T-helper 1 cell treated with Interleukin-12 subunit alpha and Interleukin-12 subunit beta and Interleukin-4 antibody, amounts not matched to agents 30 μg/mL and 1 μg/mL, for 36 hours (primary cell): ENCODE measurements at regions not wholly inside any gene's neighbourhood (a gene's known extent, or its start where the extent isn't known, plus 50 kb on each side); places are given as distances from the start of the nearest gene placed in this dataset.
"Not testable (repeated sequence)": the region's sequence is repeated elsewhere in the genome, so short reads cannot be mapped to it uniquely, and the experiment has no call there.

Source experiments
- H3K27ac Mint-ChIP-seq: one replicate; pipeline ENCODE4 v1.8.0; 2021; ENCODE audit warnings: mild to moderate bottlenecking, mixed read lengths
- H3K27me3 Mint-ChIP-seq: one replicate; pipeline ENCODE4 v1.8.0; 2021; ENCODE audit warnings: low read depth, mixed read lengths
- H3K36me3 Mint-ChIP-seq: one replicate; pipeline ENCODE4 v1.8.0; 2021; ENCODE audit warnings: low read depth, mixed read lengths
- H3K4me1 Mint-ChIP-seq: one replicate; pipeline ENCODE4 v1.8.0; 2021; ENCODE audit warnings: low read depth, mixed read lengths
- H3K4me3 Mint-ChIP-seq: one replicate; pipeline ENCODE4 v1.8.0; 2021; ENCODE audit warnings: mild to moderate bottlenecking, moderate library complexity, mixed read lengths
- H3K9me3 Mint-ChIP-seq: one replicate; pipeline ENCODE4 v1.8.0; 2021; ENCODE audit warnings: mixed read lengths

DNA sequence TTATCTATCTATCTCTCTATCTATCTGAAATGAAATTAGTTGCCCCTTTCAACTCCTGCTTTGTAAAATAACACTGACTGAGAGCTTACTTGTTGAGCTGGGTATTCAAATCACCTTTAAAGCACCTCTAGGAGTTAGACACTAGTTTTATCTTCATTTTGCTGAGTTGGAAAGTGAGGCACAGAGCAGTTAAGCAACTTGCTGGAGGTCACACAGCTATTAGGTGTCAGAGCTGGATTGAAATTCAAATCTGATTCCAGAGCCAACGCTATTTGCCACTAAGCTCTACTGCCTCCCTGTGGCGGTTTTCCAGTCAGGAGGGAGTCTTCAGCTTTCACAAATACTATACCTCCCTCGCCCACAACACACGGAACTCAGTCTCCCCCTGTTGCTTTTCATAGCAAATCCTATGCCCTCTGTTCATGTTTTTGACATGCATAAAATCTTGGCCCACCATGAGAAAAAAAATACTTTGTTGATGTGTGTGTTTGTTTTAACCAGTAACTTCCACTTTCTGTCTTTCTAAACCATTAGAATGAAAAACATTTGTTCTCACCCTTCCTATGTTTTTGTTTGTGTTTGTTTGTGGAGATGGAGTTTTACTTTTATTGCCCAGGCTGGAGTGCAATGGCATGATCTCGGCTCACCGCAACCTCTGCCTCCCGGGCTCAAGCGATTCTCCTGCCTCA lies 74.8 kb upstream of the SMURF2 start:
- H3K9me3 Mint-ChIP-seq = no peaks in the 10 kb centered on the region
- H3K4me3 Mint-ChIP-seq = no peak overlapping the region
- no peaks in the 10 kb centered on the region for H3K27me3 Mint-ChIP-seq
- H3K36me3 Mint-ChIP-seq = no peaks in the 10 kb centered on the region
- H3K4me1 Mint-ChIP-seq = peaks cover 10% of the 10 kb centered on the region
- H3K27ac Mint-ChIP-seq = no peak overlapping the region

DNA sequence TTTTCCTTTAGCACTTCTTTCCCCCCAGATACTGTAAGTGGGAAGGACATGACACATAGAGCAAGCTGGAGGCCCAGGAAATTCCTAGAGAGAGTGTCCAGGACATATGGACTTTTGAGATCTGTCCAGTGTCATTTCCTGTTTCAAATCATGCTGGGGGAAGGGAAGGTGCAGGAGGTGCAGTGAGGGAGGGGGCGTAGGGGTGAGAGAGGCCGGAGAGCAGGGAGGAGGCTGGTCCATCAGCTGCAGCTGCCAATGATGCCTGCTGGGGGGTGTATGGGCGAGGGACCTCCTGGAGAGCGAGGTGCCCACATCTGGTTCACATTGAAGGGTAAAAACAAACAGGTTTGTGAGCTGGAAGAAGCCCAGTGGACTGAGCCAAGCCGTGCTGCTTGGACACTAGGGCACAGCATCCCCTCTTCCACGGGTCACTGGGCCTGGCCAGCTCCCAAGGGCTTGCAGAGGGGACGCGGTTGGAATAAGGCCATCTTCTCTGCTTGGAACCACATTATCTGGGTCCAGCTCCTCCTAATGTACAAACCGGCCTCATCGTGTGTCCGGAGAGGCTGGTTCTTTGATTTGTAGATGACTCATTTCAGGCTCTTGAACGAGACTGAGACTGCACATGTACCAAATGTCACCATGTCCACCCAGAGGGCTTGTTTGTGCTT lies 70.4 kb upstream of the SMURF2 start:
- H3K4me3 Mint-ChIP-seq = no peak overlapping the region
- H3K27ac Mint-ChIP-seq = no peak overlapping the region
- H3K4me1 Mint-ChIP-seq = peaks cover 4% of the 10 kb centered on the region
- no peaks in the 10 kb centered on the region for H3K27me3 Mint-ChIP-seq
- no peaks in the 10 kb centered on the region for H3K36me3 Mint-ChIP-seq
- no peaks in the 10 kb centered on the region for H3K9me3 Mint-ChIP-seq

DNA sequence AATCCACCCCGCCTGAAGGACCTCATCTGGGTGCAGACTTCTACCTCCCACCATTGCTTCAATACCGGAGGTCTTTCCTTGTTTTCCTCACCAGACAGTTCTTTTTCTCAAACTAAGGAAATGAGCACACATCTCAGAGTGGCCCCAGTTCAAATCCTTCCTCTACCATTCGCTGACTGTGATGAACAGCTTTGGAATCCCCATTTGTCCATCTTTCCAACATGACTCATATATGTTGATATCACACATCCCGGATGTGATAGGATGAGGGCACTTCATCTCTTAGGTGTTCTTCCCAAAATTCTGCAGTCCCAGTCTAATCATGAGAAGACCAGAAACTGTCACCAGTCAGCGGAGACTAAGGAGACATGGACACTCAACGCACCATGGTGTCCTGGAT lies 67.9 kb upstream of the SMURF2 start:
- H3K9me3 Mint-ChIP-seq = not testable (repeated sequence)

DNA sequence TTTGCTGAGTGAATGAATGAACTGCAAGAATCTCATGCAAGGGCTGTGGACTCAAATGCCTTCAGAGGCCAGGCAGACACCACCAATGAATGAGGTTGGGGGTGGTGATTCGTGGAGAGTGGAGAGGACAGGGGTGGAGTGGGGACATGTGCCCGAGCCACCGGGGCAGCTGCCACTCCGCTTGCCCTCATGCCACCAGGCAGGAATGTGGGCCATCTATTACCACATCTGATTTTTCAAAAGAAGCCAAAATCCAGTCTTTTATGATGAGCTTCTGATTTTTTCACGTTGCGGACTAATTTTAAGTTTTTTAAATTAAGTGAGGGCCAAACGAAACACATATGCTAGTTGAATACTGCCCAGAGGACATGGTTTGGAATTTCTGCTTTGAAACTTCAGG lies 67.1 kb upstream of the SMURF2 start:
- Mint-ChIP-seq H3K27me3 (no peaks in the 10 kb centered on the region), H3K9me3 (no peaks in the 10 kb centered on the region), H3K4me1 (no peaks in the 10 kb centered on the region), H3K36me3 (no peaks in the 10 kb centered on the region), H3K4me3 (no peak overlapping the region), H3K27ac (no peak overlapping the region)

More for the DNA sequence above, 67.9 kb upstream of the SMURF2 start:
- H3K27ac Mint-ChIP-seq, H3K4me3 Mint-ChIP-seq, H3K36me3 Mint-ChIP-seq, H3K4me1 Mint-ChIP-seq, H3K27me3 Mint-ChIP-seq: not testable (repeated sequence)

DNA sequence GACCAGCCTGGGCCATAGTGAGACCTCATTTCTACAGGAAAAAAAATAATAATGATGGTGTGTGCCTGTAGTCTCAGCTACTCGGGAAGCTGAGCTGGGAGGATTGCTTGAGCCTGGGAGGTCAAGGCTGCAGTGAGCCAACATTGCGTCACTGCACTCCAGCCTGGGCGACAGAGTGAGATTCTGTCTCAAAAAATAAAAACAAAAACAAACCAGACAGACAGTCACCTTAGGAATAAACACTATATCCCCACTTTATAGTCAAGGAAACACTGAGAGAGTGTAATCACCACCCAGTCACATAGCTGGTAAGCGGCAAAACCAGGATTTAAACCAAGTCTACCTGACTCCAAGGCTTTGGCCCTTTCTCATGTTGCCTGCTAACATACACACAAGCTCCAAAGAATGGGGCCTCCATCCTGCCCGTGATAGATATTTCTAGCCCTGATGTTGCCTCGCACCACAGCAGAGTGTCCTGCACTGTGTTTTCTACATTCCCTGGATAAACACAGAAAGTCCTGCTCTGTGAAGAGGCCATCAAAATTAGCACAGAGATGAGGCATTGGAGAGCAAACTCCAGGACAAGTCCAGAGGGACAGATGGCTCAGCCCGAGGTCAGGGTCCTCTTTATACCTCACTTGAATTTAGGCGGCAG lies 66.1 kb upstream of the SMURF2 start:
- Mint-ChIP-seq H3K9me3 (no peaks in the 10 kb centered on the region), H3K27me3 (no peaks in the 10 kb centered on the region), H3K4me1 (no peaks in the 10 kb centered on the region), H3K36me3 (no peaks in the 10 kb centered on the region), H3K27ac (no peak overlapping the region), H3K4me3 (no peak overlapping the region)

DNA sequence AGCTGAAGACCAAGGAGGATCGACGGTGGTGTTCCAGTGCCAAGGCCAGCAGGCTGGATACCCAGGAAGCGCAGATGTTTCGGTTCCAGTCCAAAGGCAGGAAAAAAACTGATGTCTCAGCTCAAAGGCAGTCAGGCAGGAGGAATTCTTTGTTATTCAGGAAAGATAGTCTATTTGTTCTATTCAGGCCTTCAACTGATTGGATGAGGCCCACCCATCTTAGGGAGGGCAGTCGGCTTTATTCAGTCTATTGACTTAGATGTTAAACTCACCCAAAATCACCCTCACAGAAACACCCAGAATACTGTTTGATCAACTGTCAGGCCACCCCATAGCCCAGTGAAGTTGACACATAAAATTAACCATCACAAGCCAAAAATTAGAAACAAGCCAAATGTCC lies 63.9 kb upstream of the SMURF2 start:
- H3K27me3 Mint-ChIP-seq, H3K4me3 Mint-ChIP-seq, H3K36me3 Mint-ChIP-seq, H3K4me1 Mint-ChIP-seq, H3K9me3 Mint-ChIP-seq, H3K27ac Mint-ChIP-seq: not testable (repeated sequence)

DNA sequence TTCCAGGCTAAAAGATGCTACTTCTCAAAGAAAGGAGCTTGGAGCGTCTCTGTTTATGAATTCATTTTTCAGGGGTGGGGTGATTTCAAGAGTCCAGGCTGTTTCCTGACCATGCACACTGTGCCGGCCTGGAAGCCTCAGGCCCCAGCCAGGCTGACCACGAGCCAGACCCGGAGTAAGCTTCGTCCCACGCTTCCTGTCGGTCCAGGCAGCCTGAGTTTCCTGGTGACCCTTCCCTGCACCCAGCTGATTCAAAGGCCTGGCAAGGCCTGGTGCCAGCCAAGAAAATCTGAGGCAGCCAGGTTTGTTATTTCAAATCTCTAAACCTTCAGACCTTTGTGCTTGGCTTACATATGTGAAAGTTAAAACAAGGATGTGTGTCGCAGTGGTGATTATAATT lies 62.1 kb upstream of the SMURF2 start:
- not testable (repeated sequence) for H3K27ac Mint-ChIP-seq, H3K4me3 Mint-ChIP-seq, H3K36me3 Mint-ChIP-seq, H3K4me1 Mint-ChIP-seq, H3K9me3 Mint-ChIP-seq, H3K27me3 Mint-ChIP-seq

DNA sequence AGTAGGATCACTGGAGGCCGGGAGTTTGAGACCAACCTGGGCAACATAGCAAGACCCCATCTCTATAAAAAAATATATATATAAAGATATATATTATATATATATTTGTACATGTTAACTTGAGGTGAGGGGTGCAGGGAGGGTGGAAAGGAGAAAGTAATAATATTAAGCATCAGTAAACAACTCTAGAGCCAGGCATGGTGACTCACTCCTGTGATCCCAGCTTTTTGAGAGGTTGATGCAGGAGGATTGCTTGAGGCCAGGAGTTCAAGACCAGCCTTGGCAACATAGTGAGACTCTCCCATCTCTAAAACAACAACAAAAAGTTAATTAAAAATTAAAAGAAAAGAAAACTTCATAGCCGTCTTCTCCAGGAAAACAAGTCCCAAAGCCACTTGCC lies 61.7 kb upstream of the SMURF2 start:
- H3K4me1 Mint-ChIP-seq = no peaks in the 10 kb centered on the region
- no peak overlapping the region for H3K27ac Mint-ChIP-seq
- H3K9me3 Mint-ChIP-seq = no peaks in the 10 kb centered on the region
- H3K4me3 Mint-ChIP-seq = no peak overlapping the region
- no peaks in the 10 kb centered on the region for H3K27me3 Mint-ChIP-seq
- no peaks in the 10 kb centered on the region for H3K36me3 Mint-ChIP-seq

DNA sequence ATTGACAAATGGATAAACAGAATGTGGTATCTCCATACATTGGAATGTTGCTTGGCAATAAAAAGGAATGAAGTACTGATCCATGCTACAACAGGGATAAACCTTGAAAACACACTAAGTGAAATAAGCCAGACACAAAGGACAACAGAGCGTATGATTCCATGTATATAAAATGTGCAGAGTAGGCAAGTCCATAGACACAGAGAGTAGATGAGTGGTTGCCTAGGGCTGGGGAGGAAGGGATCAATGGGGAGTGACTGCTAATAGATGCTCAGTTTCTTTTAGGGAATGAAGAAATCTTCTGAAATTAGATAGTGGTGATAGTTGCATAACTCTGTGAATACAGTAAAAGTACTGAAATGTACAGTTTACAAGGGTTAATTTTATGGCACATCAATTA lies 59.4 kb upstream of the SMURF2 start:
- not testable (repeated sequence) for H3K36me3 Mint-ChIP-seq, H3K4me3 Mint-ChIP-seq, H3K9me3 Mint-ChIP-seq, H3K4me1 Mint-ChIP-seq, H3K27ac Mint-ChIP-seq, H3K27me3 Mint-ChIP-seq

DNA sequence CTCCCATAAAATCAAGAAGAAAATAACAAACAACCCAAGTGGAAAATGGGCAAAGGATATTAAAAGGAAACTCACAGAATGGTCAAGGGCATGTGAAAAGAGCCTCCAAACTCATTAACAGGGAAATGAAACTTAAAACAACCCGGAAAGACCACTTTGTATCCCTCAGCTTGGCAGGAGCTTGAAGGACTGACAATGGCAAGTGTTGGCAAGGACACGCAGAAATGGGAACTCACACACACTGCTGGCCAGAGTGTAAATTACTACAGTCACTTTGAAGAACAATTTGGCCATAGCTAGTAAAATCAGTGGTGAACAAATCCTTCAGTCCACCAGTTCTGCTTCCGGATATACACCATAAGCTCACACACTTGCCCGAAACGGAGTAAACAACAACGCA lies 58.1 kb upstream of the SMURF2 start:
- H3K4me3 Mint-ChIP-seq, H3K4me1 Mint-ChIP-seq, H3K27ac Mint-ChIP-seq, H3K9me3 Mint-ChIP-seq, H3K27me3 Mint-ChIP-seq, H3K36me3 Mint-ChIP-seq: not testable (repeated sequence)

DNA sequence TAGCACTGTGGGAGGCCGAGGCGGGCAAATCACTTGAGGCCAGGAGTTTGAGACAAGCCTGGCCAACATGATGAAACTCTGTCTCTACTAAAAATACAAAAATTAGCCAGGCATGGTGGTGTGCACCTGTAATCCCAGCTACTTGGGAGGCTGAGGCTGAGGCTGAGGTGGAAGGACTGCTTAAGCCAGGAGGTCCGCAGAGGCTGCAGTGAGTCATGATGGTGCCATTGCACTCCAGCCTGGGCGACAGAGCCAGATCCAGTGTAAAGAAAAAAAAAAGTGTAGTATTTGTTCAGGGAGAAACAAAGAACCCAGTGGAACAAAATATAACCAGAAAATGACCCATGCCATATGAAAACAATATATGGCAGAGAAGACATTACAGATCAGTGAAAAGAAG lies 57.4 kb upstream of the SMURF2 start:
- not testable (repeated sequence) for H3K4me1 Mint-ChIP-seq, H3K4me3 Mint-ChIP-seq, H3K27ac Mint-ChIP-seq, H3K27me3 Mint-ChIP-seq, H3K9me3 Mint-ChIP-seq, H3K36me3 Mint-ChIP-seq

DNA sequence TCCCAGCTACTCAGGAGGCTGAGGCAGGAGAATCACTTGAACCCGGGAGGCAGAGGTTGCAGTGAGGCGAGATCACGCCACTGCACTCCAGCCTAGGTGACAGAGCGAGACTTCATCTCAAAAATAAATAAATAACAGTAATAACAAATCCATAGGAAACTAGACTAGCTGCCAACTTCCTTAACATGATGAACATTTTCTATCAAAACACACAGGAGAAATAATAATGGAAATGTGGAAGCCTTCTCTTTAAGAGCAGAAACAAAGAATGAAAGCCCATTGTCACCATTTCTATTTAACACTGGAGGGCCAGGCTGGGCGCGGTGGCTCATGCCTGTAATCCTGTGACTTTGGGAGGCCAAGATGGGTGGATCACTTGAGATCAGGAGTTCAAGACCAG lies 56.7 kb upstream of the SMURF2 start:
- not testable (repeated sequence) for H3K4me1 Mint-ChIP-seq, H3K9me3 Mint-ChIP-seq, H3K27ac Mint-ChIP-seq, H3K4me3 Mint-ChIP-seq, H3K36me3 Mint-ChIP-seq, H3K27me3 Mint-ChIP-seq

DNA sequence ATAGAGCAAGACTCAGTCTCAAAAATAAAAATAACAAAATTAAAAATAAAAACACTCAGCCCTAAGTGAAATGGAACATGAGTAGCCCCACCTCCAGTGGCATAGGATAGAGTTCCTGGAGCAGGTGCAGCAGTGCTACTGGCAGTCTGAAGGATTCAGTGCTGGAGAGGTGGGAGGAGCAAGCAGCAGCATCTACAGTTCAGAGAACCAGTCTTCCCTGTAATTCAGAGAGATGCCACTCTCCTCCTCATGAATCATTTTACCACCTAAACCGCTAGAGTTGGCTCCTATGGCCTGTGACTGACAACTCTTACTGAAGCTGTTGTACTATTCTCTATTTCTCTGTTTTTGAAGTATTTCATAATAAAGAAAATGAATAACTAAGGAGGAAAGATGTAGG lies 56.0 kb upstream of the SMURF2 start:
- no peak overlapping the region for H3K27ac Mint-ChIP-seq
- H3K4me1 Mint-ChIP-seq = peaks cover 13% of the 10 kb centered on the region
- H3K9me3 Mint-ChIP-seq = no peaks in the 10 kb centered on the region
- H3K36me3 Mint-ChIP-seq = peaks cover 2% of the 10 kb centered on the region
- no peaks in the 10 kb centered on the region for H3K27me3 Mint-ChIP-seq
- H3K4me3 Mint-ChIP-seq = no peak overlapping the region

DNA sequence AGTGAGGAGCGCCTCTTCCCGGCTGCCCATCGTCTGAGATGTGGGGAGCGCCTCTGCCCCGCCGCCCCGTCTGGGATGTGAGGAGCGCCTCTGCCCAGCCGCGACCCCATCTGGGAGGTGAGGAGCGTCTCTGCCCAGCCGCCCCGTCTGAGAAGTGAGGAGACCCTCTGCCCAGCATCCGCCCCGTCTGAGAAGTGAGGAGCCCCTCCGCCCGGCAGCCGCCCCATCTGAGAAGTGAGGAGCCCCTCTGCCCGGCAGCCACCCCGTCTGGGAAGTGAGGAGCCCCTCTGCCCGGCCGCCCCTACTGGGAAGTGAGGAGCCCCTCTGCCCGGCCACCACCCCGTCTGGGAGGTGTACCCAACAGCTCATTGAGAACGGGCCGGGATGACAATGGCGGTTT lies 54.4 kb upstream of the SMURF2 start:
- H3K36me3 Mint-ChIP-seq, H3K4me3 Mint-ChIP-seq, H3K9me3 Mint-ChIP-seq, H3K27ac Mint-ChIP-seq, H3K27me3 Mint-ChIP-seq: not testable (repeated sequence)
- H3K4me1 Mint-ChIP-seq = peaks cover 19% of the 10 kb centered on the region

DNA sequence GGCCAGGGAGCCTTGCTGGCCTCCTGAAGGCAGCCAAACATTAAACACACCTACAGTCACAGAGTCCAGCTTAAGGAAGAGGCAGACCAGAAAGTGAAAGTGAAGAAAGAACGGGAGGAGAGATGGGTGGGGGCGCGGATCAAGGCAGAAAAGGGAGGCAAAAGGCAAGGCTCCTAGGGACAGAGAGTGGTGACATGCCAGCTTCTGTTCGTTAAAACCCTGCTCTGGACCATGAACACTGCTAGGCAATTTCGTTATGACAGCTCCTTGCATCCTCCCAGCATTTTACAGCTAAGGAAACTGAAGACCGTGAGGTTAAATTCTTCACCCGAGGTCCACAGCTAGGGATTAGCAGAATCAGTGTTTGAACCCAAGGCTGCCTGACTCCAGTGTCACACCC lies 51.7 kb upstream of the SMURF2 start:
- H3K27ac Mint-ChIP-seq = peak overlapping the region; percentile 57

More for the DNA sequence above, 51.7 kb upstream of the SMURF2 start:
- H3K4me3 Mint-ChIP-seq = peak overlapping the region; percentile 75
- not testable (repeated sequence) for H3K9me3 Mint-ChIP-seq, H3K27me3 Mint-ChIP-seq, H3K36me3 Mint-ChIP-seq
- H3K4me1 Mint-ChIP-seq = peaks cover 38% of the 10 kb centered on the region
